H1 (cell line): ENCODE measurements at regions not wholly inside any gene's neighbourhood (a gene's known extent, or its start where the extent isn't known, plus 50 kb on each side); places are given as distances from the start of the nearest gene placed in this dataset.

Experiments used
- CTCF ChIA-PET: fragments of 300-600 bp; sonication (Branson Sonifier 250); formaldehyde crosslinking; loops from one replicate; lab custom pipeline; 2021; ENCODE audit not compliant: partially characterized antibody; lab: Charles Lee
- POLR2A ChIA-PET: fragments of 300-600 bp; sonication (Branson Sonifier 250); formaldehyde crosslinking; loops from one replicate; lab custom pipeline; 2021; ENCODE audit warnings: inconsistent platforms; ENCODE audit not compliant: partially characterized antibody; lab: Charles Lee
- DNase-seq, 2 experiments: peaks; one replicate each; pipeline versions ENCODE4 v3.0.0 to v3.0.0-alpha.2; 2010 to 2022; ENCODE audit warnings: low spot score in 2 of 2, low read depth in 1 of 2, mixed read lengths in 1 of 2
- FAIRE-seq: peaks from 2 replicates; lab custom pipeline; 2011; peaks lifted over from hg19 to GRCh38; lab: Jason Lieb, UNC
- H2AFZ ChIP-seq: 2 replicates; pipeline ENCODE4 v1.8.1; 2012; ENCODE audit warnings: low read length, inconsistent platforms
- H2AK5ac ChIP-seq: 2 replicates; pipeline ENCODE4 v1.6.1; 2013; ENCODE audit warnings: low read depth, low read length
- H2BK120ac ChIP-seq: replicated peaks from 2 replicates; pipeline ENCODE3; 2013; ENCODE audit warnings: low read depth, low read length, inconsistent platforms
- H2BK12ac ChIP-seq: 2 replicates; pipeline ENCODE4 v1.6.1; 2013; ENCODE audit warnings: low read depth, low read length
- H2BK15ac ChIP-seq: 2 replicates; pipeline ENCODE4 v1.6.1; 2013; ENCODE audit warnings: low read length
- H2BK20ac ChIP-seq: 2 replicates; pipeline ENCODE4 v1.6.1; 2013; ENCODE audit warnings: low read length
- H2BK5ac ChIP-seq: 2 replicates; pipeline ENCODE4 v1.6.1; 2013; ENCODE audit warnings: low read depth, low read length
- H3K14ac ChIP-seq: 2 replicates; pipeline ENCODE4 v1.6.1; 2013; ENCODE audit warnings: inconsistent platforms; ENCODE audit not compliant: insufficient read length
- H3K18ac ChIP-seq: 2 replicates; pipeline ENCODE4 v1.6.1; 2013; ENCODE audit warnings: low read length; ENCODE audit errors: extremely low read depth
- H3K23ac ChIP-seq: 2 replicates; pipeline ENCODE4 v1.6.1; 2013; ENCODE audit warnings: inconsistent platforms; ENCODE audit not compliant: insufficient read length
- H3K23me2 ChIP-seq: 2 replicates; pipeline ENCODE4 v1.6.1; 2013; ENCODE audit warnings: low read depth, low read length
- H3K27ac ChIP-seq: 2 replicates; pipeline ENCODE4 v1.6.1; 2011; ENCODE audit warnings: low read depth, low read length, inconsistent platforms
- H3K27me3 ChIP-seq, 4 experiments: replicated peaks in 1 of 4; 1 replicate in 1 of 4; 2 replicates in 3 of 4; pipeline versions ENCODE4 v1.6.1 to v1.8.1; 2011 to 2013; ENCODE audit warnings: low read length in 3 of 4, mild to moderate bottlenecking in 3 of 4, inconsistent platforms in 2 of 4, mixed read lengths in 2 of 4, moderate library complexity in 1 of 4; ENCODE audit not compliant: control insufficient read depth in 3 of 4, insufficient read depth in 3 of 4; ENCODE audit errors: extremely low read depth in 1 of 4
- H3K36me3 ChIP-seq, 4 experiments: 2 replicates each; pipeline versions ENCODE4 v1.6.1 to v1.8.1; 2011 to 2013; ENCODE audit warnings: mild to moderate bottlenecking in 4 of 4, low read length in 3 of 4, moderate library complexity in 2 of 4, control low read depth in 1 of 4, inconsistent platforms in 1 of 4; ENCODE audit not compliant: insufficient read depth in 4 of 4, control insufficient read depth in 2 of 4
- H3K4ac ChIP-seq: replicated peaks from 2 replicates; pipeline ENCODE3; 2013; ENCODE audit warnings: low read length, low read depth, mixed read lengths, inconsistent platforms; ENCODE audit not compliant: insufficient read length
- H3K4me1 ChIP-seq, 4 experiments: replicated peaks in 1 of 4; 1 replicate in 1 of 4; 2 replicates in 3 of 4; pipeline versions ENCODE4 v1.6.1 to v1.8.1; 2011 to 2013; ENCODE audit warnings: low read length in 3 of 4, inconsistent platforms in 2 of 4, mixed read lengths in 1 of 4; ENCODE audit not compliant: insufficient read depth in 4 of 4, control insufficient read depth in 3 of 4
- H3K4me2 ChIP-seq, 2 experiments: 2 replicates each; pipeline versions ENCODE4 v1.6.1 to v1.8.1; 2011 to 2013; ENCODE audit warnings: low read depth in 2 of 2, low read length in 2 of 2, control low read depth in 1 of 2, inconsistent platforms in 1 of 2, mild to moderate bottlenecking in 1 of 2; ENCODE audit not compliant: insufficient read depth in 1 of 2
- H3K4me3 ChIP-seq, 4 experiments: fragments of 200-600, 300-600 bp in 1 of 4; sonication (generic), shearing (Covaris generic), sonication (Bioruptor Twin) in 1 of 4; 2 replicates each; pipeline versions ENCODE4 v1.5.1 to v1.8.1; 2011 to 2016; ENCODE audit warnings: low read length in 4 of 4, low read depth in 3 of 4, control low read depth in 2 of 4, inconsistent platforms in 2 of 4, mild to moderate bottlenecking in 2 of 4, mixed read lengths in 1 of 4, moderate library complexity in 1 of 4; ENCODE audit not compliant: insufficient read depth in 2 of 4; ENCODE audit errors: extremely low read depth in 1 of 4
- H3K56ac ChIP-seq: replicated peaks from 2 replicates; pipeline ENCODE3; 2013; ENCODE audit warnings: low read depth, mild to moderate bottlenecking, mixed read lengths, low read length, inconsistent platforms; ENCODE audit not compliant: insufficient read length
- H3K79me1 ChIP-seq: 2 replicates; pipeline ENCODE4 v1.6.1; 2013; ENCODE audit warnings: low read depth, low read length, control low read depth
- H3K79me2 ChIP-seq, 2 experiments: 2 replicates each; pipeline versions ENCODE4 v1.6.1 to v1.8.1; 2012 to 2013; ENCODE audit warnings: low read length in 2 of 2, mild to moderate bottlenecking in 2 of 2, inconsistent platforms in 1 of 2; ENCODE audit not compliant: insufficient read depth in 2 of 2, control insufficient read depth in 1 of 2
- H3K9ac ChIP-seq, 4 experiments: replicated peaks in 1 of 4; 1 replicate in 1 of 4; 2 replicates in 3 of 4; pipeline versions ENCODE4 v1.6.1 to v1.8.1; 2011 to 2013; ENCODE audit warnings: low read depth in 3 of 4, low read length in 3 of 4, control low read depth in 2 of 4, mild to moderate bottlenecking in 2 of 4, moderate library complexity in 2 of 4, inconsistent platforms in 1 of 4; ENCODE audit errors: extremely low read depth in 1 of 4
- H3K9me3 ChIP-seq, 2 experiments: 2 replicates each; pipeline versions ENCODE4 v1.6.1 to v1.8.1; 2012 to 2013; ENCODE audit warnings: mild to moderate bottlenecking in 2 of 2, moderate library complexity in 2 of 2, control low read depth in 1 of 2, inconsistent platforms in 1 of 2, low read depth in 1 of 2, low read length in 1 of 2, mixed read lengths in 1 of 2; ENCODE audit not compliant: insufficient read depth in 2 of 2
- H4K20me1 ChIP-seq, 2 experiments: replicated peaks in 1 of 2; 2 replicates each; pipeline versions ENCODE3 to v1.8.1; 2011 to 2013; ENCODE audit warnings: inconsistent platforms in 2 of 2, low read length in 2 of 2, mild to moderate bottlenecking in 1 of 2; ENCODE audit not compliant: insufficient read depth in 2 of 2, control insufficient read depth in 1 of 2
- H4K5ac ChIP-seq: 2 replicates; pipeline ENCODE4 v1.6.1; 2013; ENCODE audit warnings: low read length, low read depth, mixed read lengths, inconsistent platforms; ENCODE audit not compliant: insufficient read length
- H4K8ac ChIP-seq: 2 replicates; pipeline ENCODE4 v1.8.0; 2013; ENCODE audit warnings: mild to moderate bottlenecking, moderate library complexity, low read length, inconsistent platforms; ENCODE audit not compliant: insufficient read depth; ENCODE audit errors: extremely low read depth
- H4K91ac ChIP-seq: replicated peaks from 2 replicates; pipeline ENCODE3; 2013; ENCODE audit warnings: low read length, mixed read lengths, inconsistent platforms; ENCODE audit not compliant: insufficient read length
- JUND ChIP-seq: IDR thresholded peaks from 2 replicates; pipeline ENCODE4 v1.6.1; 2011; ENCODE audit warnings: mild to moderate bottlenecking, improper control_type of control experiment, low read length
- RAD21 ChIP-seq, 2 experiments: IDR thresholded peaks in 1 of 2; conservative IDR thresholded peaks in 1 of 2; 2 replicates each; pipeline ENCODE4 v1.6.1; 2011; ENCODE audit warnings: low read depth in 2 of 2, low read length in 2 of 2, improper control_type of control experiment in 1 of 2, inconsistent platforms in 1 of 2, mild to moderate bottlenecking in 1 of 2, moderate library complexity in 1 of 2
- WGBS, 2 experiments: shearing (Covaris generic) in 1 of 2; methylation state at CpG; one replicate each; pipeline versions ENCODE4 v1.1.6 to v1.1.7; 2013 to 2015; ENCODE audit warnings: low lambda C conversion rate in 2 of 2, mixed read lengths in 2 of 2, inconsistent platforms in 1 of 2, low coverage in 1 of 2, missing lambda C conversion rate in 1 of 2; ENCODE audit not compliant: insufficient replicate concordance in 2 of 2, insufficient coverage in 1 of 2, insufficient read length in 1 of 2; ENCODE audit errors: extremely low coverage in 1 of 2, missing lambda C conversion rate in 1 of 2; 5-methylcytosine and 5-hydroxymethylcytosine counted together
- TF ChIP-seq, protein P1 (sequence below), 3 experiments: IDR thresholded peaks; 1 replicate in 2 of 3; 2 replicates in 1 of 3; pipeline versions ENCODE4 v1.5.1 to v1.6.1; 2011; ENCODE audit warnings: low read length in 3 of 3, mild to moderate bottlenecking in 3 of 3, inconsistent platforms in 2 of 3, low read depth in 1 of 3, moderate library complexity in 1 of 3; ENCODE audit not compliant: insufficient read depth in 1 of 3; ENCODE audit errors: control extremely low read depth in 1 of 3

DNA sequence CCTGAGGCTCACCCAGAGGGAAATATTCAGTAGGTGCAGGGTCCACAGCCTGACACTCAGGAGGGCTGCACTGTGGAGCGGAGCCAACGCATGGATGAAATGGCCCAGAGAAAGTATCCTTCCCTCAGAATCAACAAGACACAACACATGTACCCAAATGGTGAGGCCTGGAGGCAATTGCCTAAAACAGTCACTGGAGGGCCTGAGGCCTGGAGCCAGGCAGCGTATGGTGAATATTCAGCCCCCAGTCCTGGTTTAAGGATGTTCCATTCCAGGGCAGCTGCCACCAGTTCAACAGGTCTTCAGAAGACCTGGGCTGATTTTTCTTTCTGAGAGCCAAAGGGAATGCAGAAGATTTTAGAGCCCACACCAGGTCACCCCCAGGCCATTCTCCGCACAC, 264.8 kb downstream of the INSC start:
- Histone ChIP-seq H3K4me2 (no peak overlapping the region), H2AK5ac (no peak overlapping the region), H3K23me2 (no peaks in the 10 kb centered on the region), H3K9ac (no peak overlapping the region), H4K5ac (no peak overlapping the region), H3K79me1 (no peaks in the 10 kb centered on the region), H4K20me1 (no peaks in the 10 kb centered on the region), H3K4me1 (no peaks in the 10 kb centered on the region), H2BK120ac (no peak overlapping the region), H4K8ac (no peak overlapping the region), H3K14ac (no peak overlapping the region), H3K9me3 (no peaks in the 10 kb centered on the region), H2BK12ac (no peak overlapping the region), H3K4ac (no peak overlapping the region), H3K23ac (no peak overlapping the region), H2BK15ac (no peak overlapping the region), H3K18ac (no peak overlapping the region), H4K91ac (no peak overlapping the region), H3K27me3 (no peaks in the 10 kb centered on the region), H3K56ac (no peak overlapping the region), H2BK20ac (no peak overlapping the region), H3K4me3 (no peak overlapping the region), H2AFZ (peak overlapping the region; percentile 83; the same call in 1 of the 2 replicates), H3K27ac (no peak overlapping the region), H3K36me3 (no peaks in the 10 kb centered on the region), H2BK5ac (no peak overlapping the region), H3K79me2 (no peaks in the 10 kb centered on the region)
- TF ChIP-seq JUND (no peak), RAD21 (IDR thresholded peaks at IDR 0.05 in 1 of 2, conservative IDR thresholded peaks at IDR 0.05 in 1 of 2; ENCODE audit: low read depth in 2 of 2, low read length in 2 of 2) (peak; percentile 33 to 54; a peak in 1 of 4 replicates)
- TF ChIP-seq, protein P1, sequence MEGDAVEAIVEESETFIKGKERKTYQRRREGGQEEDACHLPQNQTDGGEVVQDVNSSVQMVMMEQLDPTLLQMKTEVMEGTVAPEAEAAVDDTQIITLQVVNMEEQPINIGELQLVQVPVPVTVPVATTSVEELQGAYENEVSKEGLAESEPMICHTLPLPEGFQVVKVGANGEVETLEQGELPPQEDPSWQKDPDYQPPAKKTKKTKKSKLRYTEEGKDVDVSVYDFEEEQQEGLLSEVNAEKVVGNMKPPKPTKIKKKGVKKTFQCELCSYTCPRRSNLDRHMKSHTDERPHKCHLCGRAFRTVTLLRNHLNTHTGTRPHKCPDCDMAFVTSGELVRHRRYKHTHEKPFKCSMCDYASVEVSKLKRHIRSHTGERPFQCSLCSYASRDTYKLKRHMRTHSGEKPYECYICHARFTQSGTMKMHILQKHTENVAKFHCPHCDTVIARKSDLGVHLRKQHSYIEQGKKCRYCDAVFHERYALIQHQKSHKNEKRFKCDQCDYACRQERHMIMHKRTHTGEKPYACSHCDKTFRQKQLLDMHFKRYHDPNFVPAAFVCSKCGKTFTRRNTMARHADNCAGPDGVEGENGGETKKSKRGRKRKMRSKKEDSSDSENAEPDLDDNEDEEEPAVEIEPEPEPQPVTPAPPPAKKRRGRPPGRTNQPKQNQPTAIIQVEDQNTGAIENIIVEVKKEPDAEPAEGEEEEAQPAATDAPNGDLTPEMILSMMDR (IDR thresholded peaks at IDR 0.05; ENCODE audit: control extremely low read depth in 1 of 3, insufficient read depth in 1 of 3, low read depth in 1 of 3, low read length in 3 of 3), result peak; percentile 30 to 47 (median 35); a peak in 3 of 4 replicates
- ChIA-PET CTCF (interaction anchor here (0.5 to 1.5 kb wide), 5 partner anchors 12 to 544 kb away, joined by 3 to 7 read pairs (median 4); no protein-coding TSS in a partner anchor), POLR2A (no interaction called here)
- WGBS, 2 experiments, result 92% methylated on average over 3 of the region's 4 CpGs; no CpG with 5 or more reads in 1 of the 2 experiments
- no peak for FAIRE-seq
- DNase-seq, result no peak
